ENCODE measurements at regions not wholly inside any gene's neighbourhood (a gene's known extent, or its start where the extent isn't known, plus 50 kb on each side); places are given as distances from the start of the nearest gene placed in this dataset.
"Not testable (repeated sequence)": the region's sequence is repeated elsewhere in the genome, so short reads cannot be mapped to it uniquely, and the experiment has no call there.

GRCh38 chr1:55514571-55514970, 299.4 kb upstream of the USP24 start:
- DNase-seq (ENCODE audit: low read depth in 2 of 2): not testable (repeated sequence)

GRCh38 chr1:55512466-55512865, 297.3 kb upstream of the USP24 start:
- DNase-seq (ENCODE audit: low read depth in 2 of 2): no peak

GRCh38 chr1:55507578-55507931, 292.4 kb upstream of the USP24 start:
- no peak for DNase-seq (ENCODE audit: low read depth in 2 of 2)

- no peak for DNase-seq (ENCODE audit: low read depth in 2 of 2)
These were observed 291.8 kb upstream of the USP24 start for GRCh38 chr1:55506740-55507577.

- no peak for DNase-seq (ENCODE audit: low read depth in 2 of 2)
These were observed 290.2 kb upstream of the USP24 start for GRCh38 chr1:55505326-55505725.

- DNase-seq (ENCODE audit: low read depth in 2 of 2): no peak
These were observed 289.2 kb upstream of the USP24 start for GRCh38 chr1:55504306-55504731.

GRCh38 chr1:55503663-55504305, 288.6 kb upstream of the USP24 start:
- no peak for DNase-seq (ENCODE audit: low read depth in 2 of 2)

- DNase-seq (ENCODE audit: low read depth in 2 of 2): no peak
These were observed 285.4 kb upstream of the USP24 start for GRCh38 chr1:55500601-55501000.

- DNase-seq (ENCODE audit: low read depth in 2 of 2): no peak
These were observed 275.4 kb upstream of the USP24 start for GRCh38 chr1:55490547-55490946.

- no peak for DNase-seq (ENCODE audit: low read depth in 2 of 2)
These were observed 269.0 kb upstream of the USP24 start for GRCh38 chr1:55484173-55484572.

GRCh38 chr1:55483523-55483922, 268.4 kb upstream of the USP24 start:
- DNase-seq (ENCODE audit: low read depth in 2 of 2): no peak

- no peak for DNase-seq (ENCODE audit: low read depth in 2 of 2)
These were observed 266.5 kb upstream of the USP24 start for GRCh38 chr1:55481634-55482033.

- no peak for DNase-seq (ENCODE audit: low read depth in 2 of 2)
These were observed 265.0 kb upstream of the USP24 start for GRCh38 chr1:55480029-55480795.

GRCh38 chr1:55478742-55479141, 263.6 kb upstream of the USP24 start:
- DNase-seq (ENCODE audit: low read depth in 2 of 2): no peak

- no peak for DNase-seq (ENCODE audit: low read depth in 2 of 2)
These were observed 262.8 kb upstream of the USP24 start for GRCh38 chr1:55477953-55478352.

- no peak for DNase-seq (ENCODE audit: low read depth in 2 of 2)
These were observed 261.4 kb upstream of the USP24 start for GRCh38 chr1:55476445-55477015.

- no peak for DNase-seq (ENCODE audit: low read depth in 2 of 2)
These were observed 259.1 kb upstream of the USP24 start for GRCh38 chr1:55474168-55474786.

GRCh38 chr1:55473661-55474060, 258.5 kb upstream of the USP24 start:
- DNase-seq (ENCODE audit: low read depth in 2 of 2): no peak

- DNase-seq (ENCODE audit: low read depth in 2 of 2): no peak
These were observed 257.6 kb upstream of the USP24 start for GRCh38 chr1:55472784-55473183.

GRCh38 chr1:55472115-55472514, 257.0 kb upstream of the USP24 start:
- DNase-seq (ENCODE audit: low read depth in 2 of 2): no peak

GRCh38 chr1:55468142-55468795, 253.1 kb upstream of the USP24 start:
- DNase-seq (ENCODE audit: low read depth in 2 of 2): no peak
